C4-2B (cell line): ENCODE measurements at regions not wholly inside any gene's neighbourhood (a gene's known extent, or its start where the extent isn't known, plus 50 kb on each side); places are given as distances from the start of the nearest gene placed in this dataset.

Experiments used
- ZFX ChIP-seq: fragments of 450-650 bp; IDR thresholded peaks from 2 replicates; pipeline ENCODE4 v1.6.1; 2017
- TF ChIP-seq, protein P1 (sequence below): fragments of 450-650 bp; conservative IDR thresholded peaks from 2 replicates; pipeline ENCODE4 v1.5.1; 2017; ENCODE audit warnings: mild to moderate bottlenecking

DNA sequence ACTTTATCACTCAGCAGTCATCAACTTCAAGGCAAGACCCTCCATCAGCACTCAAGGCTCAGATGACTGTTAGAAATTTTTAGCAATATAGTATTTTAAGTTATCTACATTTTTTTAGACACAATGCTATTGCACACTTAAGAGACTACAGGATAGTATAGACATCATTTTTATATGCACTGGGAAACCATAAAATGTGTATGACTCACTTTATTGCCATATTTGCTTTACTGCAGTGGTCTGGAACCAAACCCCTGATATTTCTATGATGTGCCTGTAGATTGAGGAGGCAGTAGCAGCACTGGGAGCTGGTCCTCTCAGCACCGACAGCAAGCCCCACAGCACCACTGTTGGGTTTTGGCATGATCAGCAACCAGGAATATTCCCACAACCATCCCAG lies 264.8 kb upstream of the HNRNPA3 start:
- TF ChIP-seq, protein P1, sequence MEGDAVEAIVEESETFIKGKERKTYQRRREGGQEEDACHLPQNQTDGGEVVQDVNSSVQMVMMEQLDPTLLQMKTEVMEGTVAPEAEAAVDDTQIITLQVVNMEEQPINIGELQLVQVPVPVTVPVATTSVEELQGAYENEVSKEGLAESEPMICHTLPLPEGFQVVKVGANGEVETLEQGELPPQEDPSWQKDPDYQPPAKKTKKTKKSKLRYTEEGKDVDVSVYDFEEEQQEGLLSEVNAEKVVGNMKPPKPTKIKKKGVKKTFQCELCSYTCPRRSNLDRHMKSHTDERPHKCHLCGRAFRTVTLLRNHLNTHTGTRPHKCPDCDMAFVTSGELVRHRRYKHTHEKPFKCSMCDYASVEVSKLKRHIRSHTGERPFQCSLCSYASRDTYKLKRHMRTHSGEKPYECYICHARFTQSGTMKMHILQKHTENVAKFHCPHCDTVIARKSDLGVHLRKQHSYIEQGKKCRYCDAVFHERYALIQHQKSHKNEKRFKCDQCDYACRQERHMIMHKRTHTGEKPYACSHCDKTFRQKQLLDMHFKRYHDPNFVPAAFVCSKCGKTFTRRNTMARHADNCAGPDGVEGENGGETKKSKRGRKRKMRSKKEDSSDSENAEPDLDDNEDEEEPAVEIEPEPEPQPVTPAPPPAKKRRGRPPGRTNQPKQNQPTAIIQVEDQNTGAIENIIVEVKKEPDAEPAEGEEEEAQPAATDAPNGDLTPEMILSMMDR: no peak
- TF ChIP-seq ZFX: no peak
